ENCODE measurements at regions not wholly inside any gene's neighbourhood (a gene's known extent, or its start where the extent isn't known, plus 50 kb on each side); places are given as distances from the start of the nearest gene placed in this dataset.

DNA sequence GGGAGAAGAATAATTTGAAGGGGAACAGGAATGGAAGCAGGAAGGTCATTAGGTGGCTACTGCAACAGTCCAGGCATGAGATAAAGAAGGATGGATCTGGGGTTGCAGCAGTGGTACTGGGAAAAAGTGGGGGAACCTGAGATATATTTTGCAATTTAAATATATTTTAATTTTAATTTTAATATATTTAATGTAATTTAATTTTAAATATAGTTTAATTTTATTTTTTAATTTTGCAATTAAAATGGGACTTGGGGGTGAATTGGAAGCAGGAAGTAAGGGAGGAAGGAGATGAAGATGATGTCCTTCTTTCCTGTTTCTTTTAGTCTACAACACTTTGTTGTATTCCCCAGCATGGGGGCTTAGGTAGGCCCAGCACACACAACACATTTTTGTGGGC lies 369.8 kb downstream of the GADD45G start:
- no peak for TF ChIP-seq POLR2A (IDR thresholded peaks at IDR 0.05; ENCODE audit: extremely low read depth, insufficient read length)
- TF ChIP-seq, protein P1, sequence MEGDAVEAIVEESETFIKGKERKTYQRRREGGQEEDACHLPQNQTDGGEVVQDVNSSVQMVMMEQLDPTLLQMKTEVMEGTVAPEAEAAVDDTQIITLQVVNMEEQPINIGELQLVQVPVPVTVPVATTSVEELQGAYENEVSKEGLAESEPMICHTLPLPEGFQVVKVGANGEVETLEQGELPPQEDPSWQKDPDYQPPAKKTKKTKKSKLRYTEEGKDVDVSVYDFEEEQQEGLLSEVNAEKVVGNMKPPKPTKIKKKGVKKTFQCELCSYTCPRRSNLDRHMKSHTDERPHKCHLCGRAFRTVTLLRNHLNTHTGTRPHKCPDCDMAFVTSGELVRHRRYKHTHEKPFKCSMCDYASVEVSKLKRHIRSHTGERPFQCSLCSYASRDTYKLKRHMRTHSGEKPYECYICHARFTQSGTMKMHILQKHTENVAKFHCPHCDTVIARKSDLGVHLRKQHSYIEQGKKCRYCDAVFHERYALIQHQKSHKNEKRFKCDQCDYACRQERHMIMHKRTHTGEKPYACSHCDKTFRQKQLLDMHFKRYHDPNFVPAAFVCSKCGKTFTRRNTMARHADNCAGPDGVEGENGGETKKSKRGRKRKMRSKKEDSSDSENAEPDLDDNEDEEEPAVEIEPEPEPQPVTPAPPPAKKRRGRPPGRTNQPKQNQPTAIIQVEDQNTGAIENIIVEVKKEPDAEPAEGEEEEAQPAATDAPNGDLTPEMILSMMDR (IDR thresholded peaks at IDR 0.05; ENCODE audit: low read depth, low read length): no peak
